ENCODE measurements at regions not wholly inside any gene's neighbourhood (a gene's known extent, or its start where the extent isn't known, plus 50 kb on each side); places are given as distances from the start of the nearest gene placed in this dataset.

GRCh38 chr10:128529225-128529624 lies 403.0 kb upstream of the MKI67 start:
- no peak for TF ChIP-seq POLR2A (IDR thresholded peaks at IDR 0.05; ENCODE audit: low read depth, low read length)
- no peak for TF ChIP-seq POLR2AphosphoS5 (IDR thresholded peaks at IDR 0.05; ENCODE audit: insufficient read depth, low read depth, low read length)
- no peak for TF ChIP-seq CTCF (IDR thresholded peaks at IDR 0.05; ENCODE audit: extremely low read depth in 1 of 2, insufficient read depth in 1 of 2, low read depth in 1 of 2, low read length in 2 of 2)
- no peak for TF ChIP-seq GATA2 (IDR thresholded peaks at IDR 0.05; ENCODE audit: insufficient read depth, insufficient read length, low read depth, low read length)
- no peak for TF ChIP-seq EZH2 (IDR thresholded peaks at IDR 0.05; ENCODE audit: borderline replicate concordance, low read depth, low read length, severe bottlenecking)
- TF ChIP-seq JUN (IDR thresholded peaks at IDR 0.05; ENCODE audit: borderline replicate concordance, insufficient read depth, insufficient read length, low read depth) = no peak
